Activated T-helper 1 cell treated with anti-CD3 and anti-CD28 coated beads, Interleukin-12 subunit alpha, Interleukin-12 subunit beta, Interleukin-2, Interleukin-4 antibody, amounts not matched to agents 30 ng/mL and 10 ng/mL and 1 ng/mL, durations not matched to agents 14 hours and 24 hours and 36 hours (primary cell): ENCODE measurements at regions not wholly inside any gene's neighbourhood (a gene's known extent, or its start where the extent isn't known, plus 50 kb on each side); places are given as distances from the start of the nearest gene placed in this dataset.

ENCODE experiments used
- DNase-seq: peaks from one replicate; pipeline ENCODE4 v3.0.0; 2021; ENCODE audit warnings: low spot score
- H3K27ac Mint-ChIP-seq: one replicate; pipeline ENCODE4 v1.8.0; 2021; ENCODE audit warnings: mild to moderate bottlenecking, mixed read lengths
- H3K27me3 Mint-ChIP-seq: one replicate; pipeline ENCODE4 v1.8.0; 2022; ENCODE audit warnings: mild to moderate bottlenecking, moderate library complexity, mixed read lengths; ENCODE audit not compliant: insufficient read depth
- H3K36me3 Mint-ChIP-seq: one replicate; pipeline ENCODE4 v1.8.0; 2021; ENCODE audit warnings: low read depth, mixed read lengths
- H3K4me1 Mint-ChIP-seq: one replicate; pipeline ENCODE4 v1.8.0; 2021; ENCODE audit warnings: low read depth, mixed read lengths
- H3K4me3 Mint-ChIP-seq: one replicate; pipeline ENCODE4 v1.8.0; 2021; ENCODE audit warnings: mild to moderate bottlenecking, moderate library complexity, mixed read lengths
- H3K9me3 Mint-ChIP-seq: one replicate; pipeline ENCODE4 v1.8.0; 2021; ENCODE audit warnings: mixed read lengths
- intact Hi-C: fragments of 100-400 bp; cut with micrococcal nuclease; formaldehyde crosslinking; loops from one replicate; pipeline ENCODE4 v1.15.1; 2024

DNA sequence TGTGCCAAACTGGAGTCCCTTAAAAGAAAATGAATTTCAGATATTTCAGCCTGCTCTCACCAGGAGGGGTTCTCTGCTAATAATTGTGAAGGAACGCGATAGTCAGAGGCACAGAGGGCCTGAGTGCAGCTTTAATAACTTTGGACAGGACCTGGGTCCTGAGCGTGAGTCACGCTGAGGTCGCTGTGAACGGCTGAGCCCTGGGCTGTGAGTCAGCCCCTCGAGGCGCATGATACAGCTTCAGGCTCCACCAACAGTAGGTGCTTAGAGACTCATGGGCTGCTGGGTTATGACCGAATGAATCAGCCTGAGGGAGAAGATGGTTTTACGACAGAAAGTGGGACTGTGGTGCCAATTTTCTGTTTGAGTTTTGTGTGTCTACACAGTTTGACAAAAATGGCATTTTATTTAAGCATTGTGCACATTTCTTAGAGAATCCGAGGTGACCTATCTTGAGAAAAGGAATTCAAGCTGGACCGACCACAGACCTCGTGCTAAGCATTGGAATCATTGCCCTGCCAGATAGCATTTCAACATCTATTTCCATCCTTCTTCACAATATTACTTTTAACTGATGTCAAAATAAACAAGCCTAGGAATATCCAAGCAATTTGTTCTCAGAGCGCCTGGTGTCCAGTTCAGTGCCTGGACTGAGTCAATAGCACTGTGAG is 183.0 kb downstream of the THBS2 start:
- DNase-seq, result no peak
- no peaks in the 10 kb centered on the region for H3K4me1 Mint-ChIP-seq
- no peak overlapping the region for H3K4me3 Mint-ChIP-seq
- no peak overlapping the region for H3K27ac Mint-ChIP-seq
- no peaks in the 10 kb centered on the region for H3K27me3 Mint-ChIP-seq
- H3K9me3 Mint-ChIP-seq, result no peaks in the 10 kb centered on the region
- intact Hi-C loops, result no loop called here
- H3K36me3 Mint-ChIP-seq, result no peaks in the 10 kb centered on the region

DNA sequence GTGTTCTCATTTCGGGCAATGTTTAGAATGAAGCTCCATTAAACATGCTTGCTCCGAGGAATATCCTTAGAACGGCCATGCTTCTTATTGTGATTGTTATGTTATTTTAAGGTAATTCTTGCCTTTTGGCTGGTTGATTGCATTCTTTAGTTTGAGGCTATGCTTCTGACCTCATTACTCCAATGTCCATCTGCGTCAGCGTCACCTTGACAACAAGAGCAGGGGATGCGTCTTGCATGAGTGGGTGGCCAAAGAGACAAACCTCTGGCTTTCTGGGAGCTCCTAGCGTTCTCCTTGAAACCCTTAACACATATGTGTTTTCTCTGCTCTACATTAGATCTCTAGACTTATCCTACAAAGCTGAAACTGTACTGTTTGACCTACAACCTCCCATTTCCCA is 184.3 kb downstream of the THBS2 start:
- Mint-ChIP-seq H3K27me3 (no peaks in the 10 kb centered on the region), H3K4me1 (no peaks in the 10 kb centered on the region), H3K9me3 (peaks cover 4% of the 10 kb centered on the region), H3K27ac (no peak overlapping the region), H3K36me3 (no peaks in the 10 kb centered on the region), H3K4me3 (no peak overlapping the region)
- no peak for DNase-seq
- intact Hi-C loops, result no loop called here

DNA sequence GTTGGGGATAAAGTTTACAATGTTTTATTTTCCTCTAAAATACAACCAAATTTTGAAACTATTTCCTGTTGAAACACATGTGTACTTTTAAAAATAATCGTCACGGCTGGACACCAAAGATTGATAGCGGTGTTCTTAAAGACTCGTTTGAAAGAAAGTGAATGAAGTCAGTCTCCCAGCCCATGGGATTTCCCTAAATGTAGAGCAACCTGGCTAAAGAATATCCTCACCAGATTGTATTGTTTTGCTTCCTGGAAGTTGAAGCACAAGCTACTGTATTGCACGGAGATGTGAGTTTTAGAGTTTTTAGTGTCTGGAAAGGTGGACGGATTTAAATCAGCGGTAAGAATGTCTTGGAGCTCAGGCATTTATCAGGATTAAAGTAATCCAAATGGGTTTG is 189.5 kb downstream of the THBS2 start:
- no peak for DNase-seq
- Mint-ChIP-seq H3K4me3 (no peak overlapping the region), H3K36me3 (no peaks in the 10 kb centered on the region), H3K27me3 (no peaks in the 10 kb centered on the region), H3K4me1 (no peaks in the 10 kb centered on the region), H3K27ac (no peak overlapping the region), H3K9me3 (peaks cover 4% of the 10 kb centered on the region)
- intact Hi-C loops, result no loop called here

DNA sequence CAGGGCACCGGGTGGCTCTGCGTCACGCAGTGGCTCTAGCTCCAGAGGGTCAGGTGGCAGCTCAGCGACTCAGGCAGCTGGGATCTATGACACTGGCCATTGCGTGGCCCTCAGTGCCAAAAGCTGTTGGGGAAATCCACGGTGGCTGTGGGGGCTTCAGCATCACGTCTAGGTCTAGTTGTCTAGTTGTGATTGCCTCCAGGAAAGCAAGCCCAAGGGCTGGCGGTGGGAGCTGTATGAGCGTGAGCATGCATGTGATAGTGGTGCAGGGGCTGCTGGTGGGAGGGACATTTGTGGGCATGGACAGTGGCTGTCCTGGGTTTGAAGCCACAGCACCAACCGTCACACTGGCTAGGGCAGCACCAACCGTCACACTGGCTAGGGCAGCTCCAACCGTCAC is 191.4 kb downstream of the THBS2 start:
- Mint-ChIP-seq H3K4me3 (no peak overlapping the region), H3K27me3 (no peaks in the 10 kb centered on the region), H3K27ac (no peak overlapping the region), H3K36me3 (no peaks in the 10 kb centered on the region), H3K4me1 (no peaks in the 10 kb centered on the region), H3K9me3 (peaks cover 4% of the 10 kb centered on the region)
- intact Hi-C loops, result no loop called here
- DNase-seq, result no peak

DNA sequence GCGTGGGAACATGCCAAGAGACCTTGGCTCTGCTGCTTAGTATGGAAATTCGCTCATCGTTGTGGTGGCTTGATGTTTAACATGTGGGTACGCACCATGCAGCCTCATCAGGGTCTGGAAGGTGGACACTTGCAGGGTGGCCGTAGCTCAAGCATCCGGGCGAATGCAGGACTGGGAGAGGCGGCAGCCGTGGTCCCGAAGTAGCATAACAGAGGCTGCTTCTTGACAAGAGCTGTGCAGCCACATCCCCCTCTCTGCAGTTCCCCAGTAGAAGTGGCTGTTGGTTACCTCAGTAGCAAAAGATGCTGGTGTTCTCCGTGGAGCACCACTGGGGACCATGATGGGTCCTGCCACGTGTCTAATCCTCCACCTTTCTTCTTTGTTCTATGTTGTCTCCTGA is 195.0 kb downstream of the THBS2 start:
- H3K27me3 Mint-ChIP-seq, result peaks cover 3% of the 10 kb centered on the region
- H3K36me3 Mint-ChIP-seq, result no peaks in the 10 kb centered on the region
- H3K4me1 Mint-ChIP-seq, result no peaks in the 10 kb centered on the region
- no peaks in the 10 kb centered on the region for H3K9me3 Mint-ChIP-seq
- H3K27ac Mint-ChIP-seq, result no peak overlapping the region
- no peak for DNase-seq
- H3K4me3 Mint-ChIP-seq, result no peak overlapping the region
- intact Hi-C loops, result no loop called here

DNA sequence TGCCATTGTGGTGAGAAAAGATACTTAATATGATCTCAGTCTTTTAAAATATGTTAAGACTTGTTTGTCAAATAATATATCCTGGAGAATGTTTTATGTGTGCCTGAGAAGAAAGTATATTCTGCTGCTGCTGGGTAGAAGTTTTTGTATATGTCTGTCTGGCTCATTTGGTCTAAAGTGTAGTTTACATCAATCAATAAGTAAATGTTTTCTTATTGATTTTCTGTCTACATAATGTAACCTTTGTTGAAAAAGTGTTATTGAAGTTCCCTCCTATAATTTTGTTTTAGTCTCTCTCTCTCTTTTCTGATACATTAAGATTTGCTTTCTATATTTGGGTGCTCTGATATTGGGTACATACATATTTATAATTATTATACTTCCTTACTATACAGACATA is 201.2 kb downstream of the THBS2 start:
- Mint-ChIP-seq H3K36me3 (no peaks in the 10 kb centered on the region), H3K4me3 (no peak overlapping the region), H3K9me3 (no peaks in the 10 kb centered on the region), H3K27ac (no peak overlapping the region), H3K4me1 (no peaks in the 10 kb centered on the region), H3K27me3 (peaks cover 7% of the 10 kb centered on the region)
- intact Hi-C loops, result no loop called here
- DNase-seq, result no peak

DNA sequence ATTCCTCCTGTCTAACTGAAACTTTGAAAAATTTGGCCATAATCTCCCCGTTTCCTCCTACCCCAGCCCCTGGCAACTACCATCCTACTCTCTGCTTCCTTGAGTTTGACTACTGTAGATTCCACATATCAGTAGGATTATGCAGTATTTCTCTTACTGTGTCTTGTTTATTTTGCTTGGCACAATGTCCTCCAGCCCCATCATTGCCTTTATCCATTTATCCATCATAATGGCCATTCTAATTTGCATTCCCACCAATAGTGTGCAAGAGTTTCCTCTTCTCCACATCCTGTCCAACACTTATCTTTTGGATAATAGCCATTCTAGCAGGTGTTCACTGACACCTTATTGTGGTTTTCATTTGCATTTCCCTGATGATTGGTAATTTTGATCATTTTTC is 202.3 kb downstream of the THBS2 start:
- peaks cover 6% of the 10 kb centered on the region for H3K27me3 Mint-ChIP-seq
- H3K9me3 Mint-ChIP-seq, result no peaks in the 10 kb centered on the region
- H3K36me3 Mint-ChIP-seq, result no peaks in the 10 kb centered on the region
- intact Hi-C loops, result no loop called here
- no peak for DNase-seq
- no peak overlapping the region for H3K4me3 Mint-ChIP-seq
- H3K4me1 Mint-ChIP-seq, result no peaks in the 10 kb centered on the region
- no peak overlapping the region for H3K27ac Mint-ChIP-seq

DNA sequence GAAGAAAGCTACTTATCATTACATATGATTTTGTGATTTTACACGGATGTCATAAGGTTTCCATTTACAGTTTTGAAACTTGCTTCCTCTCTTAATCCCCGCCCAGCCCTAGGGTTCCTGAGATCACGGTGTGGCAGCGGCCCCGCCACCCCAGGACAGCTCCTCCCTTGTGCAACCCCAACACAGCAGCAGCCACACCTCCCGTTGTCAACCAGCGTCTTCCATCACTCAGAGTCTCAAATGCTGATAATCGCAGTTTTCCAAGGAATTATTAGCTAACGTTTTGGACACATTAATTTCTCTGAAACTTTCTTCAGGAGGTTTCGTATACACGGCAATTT is 204.8 kb downstream of the THBS2 start:
- no peak overlapping the region for H3K27ac Mint-ChIP-seq
- no peak for DNase-seq
- H3K27me3 Mint-ChIP-seq, result peaks cover 4% of the 10 kb centered on the region
- no peaks in the 10 kb centered on the region for H3K9me3 Mint-ChIP-seq
- no peaks in the 10 kb centered on the region for H3K4me1 Mint-ChIP-seq
- intact Hi-C loops, result no loop called here
- no peak overlapping the region for H3K4me3 Mint-ChIP-seq
- no peaks in the 10 kb centered on the region for H3K36me3 Mint-ChIP-seq

DNA sequence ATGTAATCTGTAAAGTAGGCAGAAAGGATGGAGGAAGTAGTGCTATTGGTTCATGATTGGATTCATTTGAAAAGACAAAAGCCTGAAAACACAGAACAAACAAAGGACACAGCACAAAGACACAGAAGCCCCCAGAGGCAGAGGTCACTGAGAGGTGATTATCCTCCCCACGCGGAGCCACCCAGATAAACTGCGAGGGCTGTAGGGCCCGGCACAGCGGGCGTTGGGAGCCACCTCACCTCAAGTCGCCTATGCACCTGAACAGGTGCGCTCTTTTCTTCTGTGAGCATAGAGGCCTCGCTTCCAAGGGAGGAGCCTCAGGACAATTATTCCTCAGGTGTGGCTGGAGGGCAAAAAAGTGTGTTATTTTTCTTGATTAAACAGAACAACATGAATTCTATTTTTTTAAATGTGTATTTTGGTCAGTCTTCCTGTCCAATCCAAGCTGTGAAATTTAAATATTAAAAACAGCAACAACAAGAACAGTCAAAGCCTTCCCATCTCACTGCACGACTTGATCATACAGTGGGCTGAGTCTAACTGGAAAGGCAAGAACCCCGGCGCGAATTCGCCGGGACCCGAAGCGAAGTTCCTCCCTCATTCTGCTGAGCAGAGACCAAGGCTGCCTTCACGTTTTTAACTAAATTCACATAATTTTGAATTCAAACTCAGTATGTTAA is 205.3 kb downstream of the THBS2 start:
- peaks cover 4% of the 10 kb centered on the region for H3K27me3 Mint-ChIP-seq
- no peak overlapping the region for H3K27ac Mint-ChIP-seq
- H3K4me3 Mint-ChIP-seq, result no peak overlapping the region
- no peaks in the 10 kb centered on the region for H3K4me1 Mint-ChIP-seq
- no peak for DNase-seq
- no peaks in the 10 kb centered on the region for H3K9me3 Mint-ChIP-seq
- intact Hi-C loops, result no loop called here
- no peaks in the 10 kb centered on the region for H3K36me3 Mint-ChIP-seq

DNA sequence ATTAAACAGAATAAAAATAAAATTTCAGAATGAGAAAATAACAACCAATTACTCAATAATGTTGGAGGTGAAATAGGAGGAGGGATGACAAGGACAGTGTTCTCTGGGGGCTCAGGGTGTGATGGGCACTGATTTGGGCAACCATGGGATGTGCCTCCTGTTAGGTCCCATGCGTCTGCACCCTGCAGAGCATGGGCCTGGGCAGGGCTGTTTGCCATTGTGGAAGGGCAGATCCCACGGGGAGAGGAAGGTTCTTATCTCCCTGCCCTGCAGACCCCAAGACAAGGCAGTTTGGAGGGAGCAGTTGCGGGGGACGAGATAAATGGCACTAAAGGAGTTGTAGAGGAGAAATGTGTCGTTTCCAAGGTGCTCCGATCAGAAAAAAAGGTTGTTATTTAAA is 206.3 kb downstream of the THBS2 start:
- no peak overlapping the region for H3K27ac Mint-ChIP-seq
- H3K27me3 Mint-ChIP-seq, result peaks cover 4% of the 10 kb centered on the region
- intact Hi-C loops, result no loop called here
- no peaks in the 10 kb centered on the region for H3K36me3 Mint-ChIP-seq
- H3K9me3 Mint-ChIP-seq, result no peaks in the 10 kb centered on the region
- H3K4me3 Mint-ChIP-seq, result no peak overlapping the region
- no peaks in the 10 kb centered on the region for H3K4me1 Mint-ChIP-seq
- no peak for DNase-seq

DNA sequence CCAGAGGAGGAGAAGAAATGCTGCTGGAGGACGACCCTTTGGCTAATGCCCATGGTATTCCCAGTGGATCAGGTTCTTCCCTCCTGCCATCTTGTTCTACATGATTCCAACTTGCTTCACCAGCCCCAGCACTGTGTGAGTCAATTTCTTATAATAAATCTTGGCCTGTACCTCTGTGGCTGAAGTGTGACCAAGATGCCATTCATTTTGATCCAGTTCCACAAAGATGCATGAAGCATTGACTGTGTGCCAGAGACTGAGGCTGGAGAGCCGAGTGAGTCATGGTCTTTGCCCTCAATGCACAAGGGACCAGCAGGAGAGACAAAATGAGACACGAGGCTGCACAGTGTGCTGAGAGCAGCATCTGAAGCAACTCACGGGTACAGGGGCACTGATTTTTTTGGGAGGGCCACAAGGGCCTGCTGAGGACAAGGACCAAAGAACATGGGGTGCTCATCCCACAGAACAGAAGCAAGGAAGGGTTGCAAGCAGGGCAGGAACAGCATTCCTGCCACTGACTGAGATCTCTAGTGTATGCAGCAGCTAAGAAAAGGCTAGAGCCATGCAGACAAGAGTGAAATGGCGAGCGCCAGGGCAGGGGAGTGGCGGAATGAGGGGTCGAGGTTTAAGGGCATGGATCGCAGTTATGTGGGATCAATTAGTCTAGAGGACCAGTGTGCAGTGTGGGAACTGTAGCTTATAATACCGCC is 207.0 kb downstream of the THBS2 start:
- Mint-ChIP-seq H3K4me1 (no peaks in the 10 kb centered on the region), H3K4me3 (no peak overlapping the region), H3K27me3 (no peaks in the 10 kb centered on the region), H3K9me3 (no peaks in the 10 kb centered on the region), H3K36me3 (no peaks in the 10 kb centered on the region), H3K27ac (peak overlapping the region; percentile 37)
- DNase-seq, result no peak
- intact Hi-C loops, result no loop called here

DNA sequence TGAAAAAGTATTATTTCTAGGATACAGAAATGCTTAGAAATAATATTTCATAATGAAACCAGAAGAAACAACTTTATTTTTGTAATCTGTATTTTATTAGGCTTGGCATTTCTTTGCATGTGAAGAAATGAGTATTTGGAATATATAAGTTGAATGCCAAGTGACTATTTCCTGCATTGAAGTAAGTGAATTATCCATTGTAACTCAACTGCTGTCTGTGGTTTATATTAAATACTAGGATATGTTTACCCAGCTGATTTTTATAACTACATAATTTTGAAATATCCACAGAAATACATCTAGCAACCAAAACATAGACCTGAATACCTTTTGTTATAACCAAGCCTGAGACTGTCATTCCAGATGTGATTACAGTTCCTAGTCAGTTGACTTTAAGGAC is 207.6 kb downstream of the THBS2 start:
- H3K36me3 Mint-ChIP-seq, result no peaks in the 10 kb centered on the region
- intact Hi-C loops, result no loop called here
- H3K4me1 Mint-ChIP-seq, result no peaks in the 10 kb centered on the region
- no peaks in the 10 kb centered on the region for H3K9me3 Mint-ChIP-seq
- H3K4me3 Mint-ChIP-seq, result no peak overlapping the region
- H3K27ac Mint-ChIP-seq, result no peak overlapping the region
- no peaks in the 10 kb centered on the region for H3K27me3 Mint-ChIP-seq
- no peak for DNase-seq

DNA sequence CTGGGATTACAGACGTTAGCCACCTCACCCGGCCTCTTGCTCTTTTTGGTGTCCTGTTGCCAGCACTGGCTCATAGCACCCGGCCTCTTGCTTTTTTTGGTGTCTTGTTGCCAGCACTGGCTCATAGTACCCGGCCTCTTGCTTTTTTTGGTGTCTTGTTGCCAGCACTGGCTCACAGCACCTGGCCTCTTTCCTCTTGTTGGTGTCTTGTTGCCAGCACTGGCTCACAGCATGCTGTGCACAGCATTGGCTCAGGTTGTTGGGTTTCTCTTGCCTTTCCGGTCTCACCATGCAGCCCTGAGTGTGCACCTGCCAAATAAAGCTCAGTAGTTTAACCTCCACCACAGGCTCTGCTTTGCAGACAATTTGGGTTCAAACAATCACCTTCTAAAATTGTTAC is 208.2 kb downstream of the THBS2 start:
- intact Hi-C loops, result no loop called here
- no peak overlapping the region for H3K27ac Mint-ChIP-seq
- no peaks in the 10 kb centered on the region for H3K9me3 Mint-ChIP-seq
- DNase-seq, result no peak
- no peaks in the 10 kb centered on the region for H3K36me3 Mint-ChIP-seq
- H3K27me3 Mint-ChIP-seq, result no peaks in the 10 kb centered on the region
- H3K4me3 Mint-ChIP-seq, result no peak overlapping the region
- no peaks in the 10 kb centered on the region for H3K4me1 Mint-ChIP-seq
